GM18873 (cell line): ENCODE measurements at regions not wholly inside any gene's neighbourhood (a gene's known extent, or its start where the extent isn't known, plus 50 kb on each side); places are given as distances from the start of the nearest gene placed in this dataset.

ENCODE experiments used
- ATAC-seq: cut with Tn5 transposase; IDR thresholded peaks from one replicate; pipeline ENCODE4 v1.9.1; 2021; ENCODE audit warnings: mild to moderate bottlenecking, moderate library complexity, moderate number of reproducible peaks; ENCODE audit not compliant: unreplicated experiment, low FRiP score

DNA sequence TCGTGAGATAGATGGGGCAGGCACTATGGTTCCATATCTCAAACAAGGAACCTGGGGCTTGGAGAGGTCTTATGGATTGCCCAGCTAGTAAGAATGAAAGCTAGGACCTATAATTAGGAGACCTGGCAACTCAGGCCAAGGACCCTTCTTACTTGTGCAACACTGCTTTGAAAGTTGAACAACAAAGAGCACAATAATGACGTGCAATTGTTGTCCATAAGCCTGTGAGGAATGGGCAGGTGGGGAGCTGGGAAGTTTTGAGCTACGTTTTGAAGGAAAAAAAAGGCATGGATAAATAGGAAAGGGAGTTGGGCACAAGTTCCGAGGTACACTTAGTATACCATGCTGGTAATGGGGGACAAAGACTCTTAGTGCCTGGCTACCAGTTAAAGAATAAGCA, 104.3 kb downstream of the HS3ST3B1 start:
- ATAC-seq = no peak
